Prostate gland (tissue), 2 donors: ENCODE measurements at regions not wholly inside any gene's neighbourhood (a gene's known extent, or its start where the extent isn't known, plus 50 kb on each side); places are given as distances from the start of the nearest gene placed in this dataset.

ENCODE experiments used
- DNase-seq: peaks from one replicate; pipeline ENCODE4 v3.0.0-alpha.2; 2019; ENCODE audit warnings: low spot score
- H3K27ac ChIP-seq, 2 donors: fragments of 200-600 bp; sonication (generic); 2 replicates each; pipeline ENCODE4 v1.5.1; 2017 to 2019
- H3K27me3 ChIP-seq: fragments of 200-600 bp; sonication (generic); replicated peaks from 2 replicates; pipeline ENCODE4 v1.5.1; 2019; ENCODE audit not compliant: insufficient read depth
- H3K36me3 ChIP-seq, 2 donors: fragments of 200-600 bp; sonication (generic); 1 replicate in 1 of 2; 2 replicates in 1 of 2; pipeline versions ENCODE4 v1.5.1 to v1.8.1; 2017 to 2019
- H3K4me1 ChIP-seq: fragments of 200-600 bp; sonication (generic); replicated peaks from 2 replicates; pipeline ENCODE4 v1.5.1; 2019
- H3K4me3 ChIP-seq, 2 donors: fragments of 200-600 bp; sonication (generic); 2 replicates each; pipeline ENCODE4 v1.5.1; 2017 to 2019
- H3K9me3 ChIP-seq: fragments of 200-600 bp; sonication (generic); 2 replicates; pipeline ENCODE4 v1.5.1; 2017
- CTCF ChIP-seq, 4 experiments: fragments of 200-600 bp in 2 of 4; fragments of 450-650 bp in 2 of 4; sonication (generic) in 2 of 4; IDR thresholded peaks; 1 replicate in 3 of 4; 2 replicates in 1 of 4; pipeline ENCODE4 v1.5.1; 2016 to 2019; ENCODE audit warnings: antibody characterized with exemption in 4 of 4, mild to moderate bottlenecking in 2 of 4, moderate library complexity in 2 of 4
- POLR2A ChIP-seq: fragments of 450-650 bp; IDR thresholded peaks from one replicate; pipeline ENCODE4 v1.6.1; 2016; ENCODE audit warnings: antibody characterized with exemption, mild to moderate bottlenecking
- POLR2AphosphoS5 ChIP-seq: sonication (generic); formaldehyde crosslinking; IDR thresholded peaks from one replicate; pipeline ENCODE4 v1.6.1; 2017; ENCODE audit warnings: antibody characterized with exemption
- WGBS: methylation state at CpG from one replicate; pipeline ENCODE4 v1.1.5; 2018; 5-methylcytosine and 5-hydroxymethylcytosine counted together
- intact Hi-C: fragments of 100-400 bp; cut with DNase I; formaldehyde crosslinking; loops from one replicate; pipeline ENCODE4 v1.14.2; 2022

- intact Hi-C loops = no loop called here
- 67% methylated on average over 4 of the region's 4 CpGs for WGBS
- TF ChIP-seq POLR2A (no peak), CTCF (IDR thresholded peaks at IDR 0.05) (no peak), POLR2AphosphoS5 (no peak)
Measured at GRCh38 chr5:93281980-93282772, 298.8 kb downstream of the NR2F1-AS1 start.

GRCh38 chr5:93280518-93280917 is 300.5 kb downstream of the NR2F1-AS1 start:
- no peaks in the 10 kb centered on the region for H3K9me3 ChIP-seq
- DNase-seq = no peak
- H3K27ac ChIP-seq = no peak overlapping the region
- no peaks in the 10 kb centered on the region for H3K4me1 ChIP-seq
- no peaks in the 10 kb centered on the region for H3K36me3 ChIP-seq
- intact Hi-C loops = no loop called here
- H3K4me3 ChIP-seq = no peak overlapping the region
- no peaks in the 10 kb centered on the region for H3K27me3 ChIP-seq
- WGBS = 78% methylated on average over 3 of the region's 3 CpGs
- TF ChIP-seq POLR2AphosphoS5 (no peak), POLR2A (no peak), CTCF (IDR thresholded peaks at IDR 0.05) (no peak)

More at GRCh38 chr5:93281980-93282772, 298.8 kb downstream of the NR2F1-AS1 start:
- Histone ChIP-seq H3K4me3 (no peak overlapping the region), H3K27ac (no peak overlapping the region), H3K27me3 (no peaks in the 10 kb centered on the region), H3K4me1 (no peaks in the 10 kb centered on the region), H3K36me3 (no peaks in the 10 kb centered on the region), H3K9me3 (no peaks in the 10 kb centered on the region)
- no peak for DNase-seq

- WGBS = 75% methylated on average over 3 of the region's 3 CpGs
- Histone ChIP-seq H3K27ac (no peak overlapping the region), H3K9me3 (no peaks in the 10 kb centered on the region), H3K4me1 (no peaks in the 10 kb centered on the region), H3K36me3 (no peaks in the 10 kb centered on the region), H3K4me3 (no peak overlapping the region), H3K27me3 (no peaks in the 10 kb centered on the region)
- TF ChIP-seq POLR2AphosphoS5 (no peak), CTCF (IDR thresholded peaks at IDR 0.05) (no peak), POLR2A (no peak)
- intact Hi-C loops = no loop called here
- DNase-seq = no peak
Measured at GRCh38 chr5:93279296-93279963, 301.6 kb downstream of the NR2F1-AS1 start.

GRCh38 chr5:93278896-93279295 is 302.1 kb downstream of the NR2F1-AS1 start:
- WGBS = 64% methylated on average over 2 of the region's 2 CpGs
- H3K4me3 ChIP-seq = no peak overlapping the region
- no peaks in the 10 kb centered on the region for H3K36me3 ChIP-seq
- no peak overlapping the region for H3K27ac ChIP-seq
- no peaks in the 10 kb centered on the region for H3K4me1 ChIP-seq
- intact Hi-C loops = no loop called here
- no peaks in the 10 kb centered on the region for H3K27me3 ChIP-seq
- no peak for DNase-seq
- TF ChIP-seq POLR2A (no peak), POLR2AphosphoS5 (no peak), CTCF (IDR thresholded peaks at IDR 0.05) (no peak)
- no peaks in the 10 kb centered on the region for H3K9me3 ChIP-seq

- H3K4me1 ChIP-seq = no peaks in the 10 kb centered on the region
- no peaks in the 10 kb centered on the region for H3K27me3 ChIP-seq
- 77% methylated on average over 6 of the region's 6 CpGs for WGBS
- DNase-seq = no peak
- no peaks in the 10 kb centered on the region for H3K36me3 ChIP-seq
- H3K27ac ChIP-seq = no peak overlapping the region
- H3K9me3 ChIP-seq = no peaks in the 10 kb centered on the region
- H3K4me3 ChIP-seq = no peak overlapping the region
- intact Hi-C loops = no loop called here
- TF ChIP-seq CTCF (IDR thresholded peaks at IDR 0.05) (no peak), POLR2AphosphoS5 (no peak), POLR2A (no peak)
Measured at GRCh38 chr5:93277051-93277450, 304.0 kb downstream of the NR2F1-AS1 start.
